ENCODE measurements at regions not wholly inside any gene's neighbourhood (a gene's known extent, or its start where the extent isn't known, plus 50 kb on each side); places are given as distances from the start of the nearest gene placed in this dataset.

DNA sequence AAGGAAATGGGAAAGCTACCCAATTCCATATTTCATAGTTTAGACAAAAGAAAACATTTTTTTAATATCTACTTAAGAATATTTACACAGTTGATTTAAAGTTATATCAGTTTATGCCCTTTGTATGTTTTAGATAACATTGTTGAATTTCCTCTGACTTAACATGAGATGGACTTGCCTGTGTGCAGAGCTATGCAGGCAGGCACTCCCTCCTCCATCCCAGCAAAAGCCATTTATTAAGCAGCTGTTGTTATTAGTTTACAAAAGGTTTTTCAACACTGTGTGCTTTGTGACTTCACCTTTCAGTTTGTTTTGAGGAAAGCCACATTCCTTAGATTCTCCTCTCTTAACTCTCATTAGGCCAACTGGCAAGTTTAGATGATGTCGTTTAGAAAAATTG is 337.5 kb upstream of the PDE3A start:
- intact Hi-C loops (cut with micrococcal nuclease), result no loop called here
- Histone ChIP-seq H3K27ac (ENCODE audit: low read depth, low read length) (no peak overlapping the region), H3K79me2 (ENCODE audit: insufficient read depth, low read length) (no peaks in the 10 kb centered on the region), H3K4me2 (ENCODE audit: low read length) (no peak overlapping the region), H4K20me1 (ENCODE audit: insufficient read depth) (no peaks in the 10 kb centered on the region), H3K9me3 (ENCODE audit: control insufficient read depth in 1 of 2, insufficient read depth in 1 of 2, low read depth in 1 of 2, low read length in 2 of 2) (no peaks in the 10 kb centered on the region), H3K36me3 (ENCODE audit: control insufficient read depth in 1 of 2, insufficient read depth in 2 of 2, low read length in 2 of 2) (no peaks in the 10 kb centered on the region), H3K9ac (ENCODE audit: low read length) (no peak overlapping the region), H3K4me3 (replicated peaks in 1 of 2; ENCODE audit: low read depth in 1 of 2, low read length in 2 of 2) (no peak overlapping the region), H3K9me2 (ENCODE audit: insufficient read depth) (no peaks in the 10 kb centered on the region), H3K4me1 (ENCODE audit: control insufficient read depth in 1 of 2, insufficient read depth in 2 of 2, low read length in 2 of 2) (no peaks in the 10 kb centered on the region), H2AFZ (ENCODE audit: low read depth, low read length, poor library complexity, severe bottlenecking) (no peak overlapping the region), H3K27me3 (ENCODE audit: insufficient read depth, low read length) (no peaks in the 10 kb centered on the region)
- DNase-seq (ENCODE audit: low read depth, low spot score) (no peak), ATAC-seq (no peak)
- BruUV-seq (replicated peaks), result no TSS peak
- no peak for TF ChIP-seq FOSL1 (IDR thresholded peaks at IDR 0.05; ENCODE audit: low read depth)
- TF ChIP-seq EGR1 (IDR thresholded peaks at IDR 0.05; ENCODE audit: low read depth), result no peak
- TF ChIP-seq SIN3A (IDR thresholded peaks at IDR 0.05; ENCODE audit: low read depth), result no peak
- TF ChIP-seq SP1 (IDR thresholded peaks at IDR 0.05; ENCODE audit: low read depth), result no peak
- TF ChIP-seq RAD21 (IDR thresholded peaks at IDR 0.05; ENCODE audit: low read depth), result no peak
- TF ChIP-seq POLR2AphosphoS5 (IDR thresholded peaks at IDR 0.05; ENCODE audit: low read depth, low read length), result no peak
- TF ChIP-seq REST (IDR thresholded peaks at IDR 0.05; ENCODE audit: low read depth), result no peak
- TF ChIP-seq, protein P1, sequence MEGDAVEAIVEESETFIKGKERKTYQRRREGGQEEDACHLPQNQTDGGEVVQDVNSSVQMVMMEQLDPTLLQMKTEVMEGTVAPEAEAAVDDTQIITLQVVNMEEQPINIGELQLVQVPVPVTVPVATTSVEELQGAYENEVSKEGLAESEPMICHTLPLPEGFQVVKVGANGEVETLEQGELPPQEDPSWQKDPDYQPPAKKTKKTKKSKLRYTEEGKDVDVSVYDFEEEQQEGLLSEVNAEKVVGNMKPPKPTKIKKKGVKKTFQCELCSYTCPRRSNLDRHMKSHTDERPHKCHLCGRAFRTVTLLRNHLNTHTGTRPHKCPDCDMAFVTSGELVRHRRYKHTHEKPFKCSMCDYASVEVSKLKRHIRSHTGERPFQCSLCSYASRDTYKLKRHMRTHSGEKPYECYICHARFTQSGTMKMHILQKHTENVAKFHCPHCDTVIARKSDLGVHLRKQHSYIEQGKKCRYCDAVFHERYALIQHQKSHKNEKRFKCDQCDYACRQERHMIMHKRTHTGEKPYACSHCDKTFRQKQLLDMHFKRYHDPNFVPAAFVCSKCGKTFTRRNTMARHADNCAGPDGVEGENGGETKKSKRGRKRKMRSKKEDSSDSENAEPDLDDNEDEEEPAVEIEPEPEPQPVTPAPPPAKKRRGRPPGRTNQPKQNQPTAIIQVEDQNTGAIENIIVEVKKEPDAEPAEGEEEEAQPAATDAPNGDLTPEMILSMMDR (IDR thresholded peaks at IDR 0.05 in 2 of 3, conservative IDR thresholded peaks at IDR 0.05 in 1 of 3; ENCODE audit: borderline replicate concordance in 1 of 3, insufficient read depth in 1 of 3, low read depth in 2 of 3, low read length in 2 of 3), result no peak
- TF ChIP-seq CEBPB (IDR thresholded peaks at IDR 0.05; ENCODE audit: low read depth), result no peak
- no peak for TF ChIP-seq YY1 (IDR thresholded peaks at IDR 0.05; ENCODE audit: extremely low read depth, insufficient replicate concordance, low read depth, low read length)
- no peak for TF ChIP-seq TCF7L2 (IDR thresholded peaks at IDR 0.05; ENCODE audit: borderline replicate concordance, extremely low read depth, insufficient read depth, insufficient read length)
- no peak for TF ChIP-seq POLR2A (IDR thresholded peaks at IDR 0.05; ENCODE audit: borderline replicate concordance, extremely low read depth, insufficient read depth, insufficient read length)
- no peak for TF ChIP-seq CBX3 (IDR thresholded peaks at IDR 0.05; ENCODE audit: low read depth)
- TF ChIP-seq, protein P2, sequence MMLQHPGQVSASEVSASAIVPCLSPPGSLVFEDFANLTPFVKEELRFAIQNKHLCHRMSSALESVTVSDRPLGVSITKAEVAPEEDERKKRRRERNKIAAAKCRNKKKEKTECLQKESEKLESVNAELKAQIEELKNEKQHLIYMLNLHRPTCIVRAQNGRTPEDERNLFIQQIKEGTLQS (IDR thresholded peaks at IDR 0.05), result no peak
- TF ChIP-seq SRF (IDR thresholded peaks at IDR 0.05; ENCODE audit: low read depth), result no peak
- TF ChIP-seq JUND (IDR thresholded peaks at IDR 0.05), result no peak
- no peak for TF ChIP-seq ZFX (IDR thresholded peaks at IDR 0.05)
- TF ChIP-seq, protein P3, sequence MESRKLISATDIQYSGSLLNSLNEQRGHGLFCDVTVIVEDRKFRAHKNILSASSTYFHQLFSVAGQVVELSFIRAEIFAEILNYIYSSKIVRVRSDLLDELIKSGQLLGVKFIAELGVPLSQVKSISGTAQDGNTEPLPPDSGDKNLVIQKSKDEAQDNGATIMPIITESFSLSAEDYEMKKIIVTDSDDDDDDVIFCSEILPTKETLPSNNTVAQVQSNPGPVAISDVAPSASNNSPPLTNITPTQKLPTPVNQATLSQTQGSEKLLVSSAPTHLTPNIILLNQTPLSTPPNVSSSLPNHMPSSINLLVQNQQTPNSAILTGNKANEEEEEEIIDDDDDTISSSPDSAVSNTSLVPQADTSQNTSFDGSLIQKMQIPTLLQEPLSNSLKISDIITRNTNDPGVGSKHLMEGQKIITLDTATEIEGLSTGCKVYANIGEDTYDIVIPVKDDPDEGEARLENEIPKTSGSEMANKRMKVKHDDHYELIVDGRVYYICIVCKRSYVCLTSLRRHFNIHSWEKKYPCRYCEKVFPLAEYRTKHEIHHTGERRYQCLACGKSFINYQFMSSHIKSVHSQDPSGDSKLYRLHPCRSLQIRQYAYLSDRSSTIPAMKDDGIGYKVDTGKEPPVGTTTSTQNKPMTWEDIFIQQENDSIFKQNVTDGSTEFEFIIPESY (IDR thresholded peaks at IDR 0.05; ENCODE audit: extremely low read depth, insufficient replicate concordance, low read length), result no peak
- TF ChIP-seq ZNF274 (IDR thresholded peaks at IDR 0.05; ENCODE audit: low read depth, low read length), result no peak
- TF ChIP-seq EZH2 (IDR thresholded peaks at IDR 0.05), result no peak
- ChIA-PET POLR2A (no interaction called here), CTCF (no interaction called here), RAD21 (ENCODE audit: low non-redundant PET in 1 of 2, low total read pairs in 2 of 2, uncharacterized antibody in 2 of 2, unreplicated experiment in 2 of 2) (no interaction called here)
